ENCODE measurements at regions not wholly inside any gene's neighbourhood (a gene's known extent, or its start where the extent isn't known, plus 50 kb on each side); places are given as distances from the start of the nearest gene placed in this dataset.

- TF ChIP-seq EP300 (IDR thresholded peaks at IDR 0.05; ENCODE audit: borderline replicate concordance) (no peak), TCF12 (IDR thresholded peaks at IDR 0.05; ENCODE audit: low read depth) (no peak), USF1 (IDR thresholded peaks at IDR 0.05) (no peak), REST (IDR thresholded peaks at IDR 0.05; ENCODE audit: low read depth) (no peak), CEBPB (IDR thresholded peaks at IDR 0.05) (no peak), TEAD4 (IDR thresholded peaks at IDR 0.05) (no peak), CREB1 (IDR thresholded peaks at IDR 0.05; ENCODE audit: low read depth) (no peak)
Measured at GRCh38 chr5:135743705-135744411, 90.6 kb upstream of the SLC25A48 start.

All from Ishikawa (cell line).